K562 (cell line): ENCODE measurements at regions not wholly inside any gene's neighbourhood (a gene's known extent, or its start where the extent isn't known, plus 50 kb on each side); places are given as distances from the start of the nearest gene placed in this dataset.

Experiments
- BACH1 ChIP-seq: fragments of 200-800 bp; sonication (Bioruptor generic); IDR thresholded peaks from 2 replicates; pipeline ENCODE4 v1.6.1; 2016; ENCODE audit warnings: missing genetic modification characterization, missing compliant biosample characterization
- CCAR2 ChIP-seq: fragments of 200-400 bp; formaldehyde crosslinking; IDR thresholded peaks from 2 replicates; pipeline ENCODE4 v1.6.1; 2017; ENCODE audit warnings: mild to moderate bottlenecking, low read depth, low read length
- CTBP1 ChIP-seq: fragments of 450-650 bp; IDR thresholded peaks from 2 replicates; pipeline ENCODE4 v1.6.1; 2016; ENCODE audit warnings: borderline replicate concordance
- HLTF ChIP-seq: fragments of 450-650 bp; IDR thresholded peaks from 2 replicates; pipeline ENCODE4 v1.6.1; 2016
- RREB1 ChIP-seq: fragments of 250-450 bp; sonication (Bioruptor Pico); IDR thresholded peaks from 2 replicates; pipeline ENCODE4 v1.4.0; 2020
- THAP7 ChIP-seq: fragments of 250-450 bp; sonication (Bioruptor Pico); IDR thresholded peaks from 2 replicates; pipeline ENCODE4 v1.5.0; 2021
- UBTF ChIP-seq, 2 experiments: IDR thresholded peaks; 2 replicates each; pipeline ENCODE4 v1.6.1; 2012; ENCODE audit warnings: improper control_type of control experiment in 2 of 2, low read depth in 2 of 2, low read length in 2 of 2, borderline replicate concordance in 1 of 2
- ZBTB2 ChIP-seq: fragments of 450-650 bp; IDR thresholded peaks from 2 replicates; pipeline ENCODE4 v1.6.1; 2016; ENCODE audit warnings: antibody characterized with exemption
- ZNF165 ChIP-seq: fragments of 250-450 bp; sonication (Bioruptor Pico); IDR thresholded peaks from 2 replicates; pipeline ENCODE4 v1.4.0; 2020; ENCODE audit warnings: borderline replicate concordance
- ZNF668 ChIP-seq: fragments of 250-450 bp; sonication (Bioruptor Pico); IDR thresholded peaks from 2 replicates; pipeline ENCODE4 v1.8.0; 2022; ENCODE audit warnings: mild to moderate bottlenecking, inconsistent platforms

GRCh38 chr2:63765117-63765516, 76.6 kb upstream of the UGP2 start (continued):
- TF ChIP-seq ZBTB2, result no peak
- no peak for TF ChIP-seq ZNF668
- TF ChIP-seq CTBP1, result no peak
- no peak for TF ChIP-seq UBTF (IDR thresholded peaks at IDR 0.05; ENCODE audit: borderline replicate concordance in 1 of 2, low read depth in 2 of 2, low read length in 2 of 2)
- TF ChIP-seq CCAR2, result no peak
- TF ChIP-seq RREB1 (CRISPR knock-in tag), result no peak
- no peak for TF ChIP-seq HLTF
- TF ChIP-seq THAP7 (CRISPR knock-in tag), result no peak
- TF ChIP-seq ZNF165 (CRISPR knock-in tag), result no peak
- TF ChIP-seq BACH1 (tag), result no peak
